ENCODE measurements at regions not wholly inside any gene's neighbourhood (a gene's known extent, or its start where the extent isn't known, plus 50 kb on each side); places are given as distances from the start of the nearest gene placed in this dataset.

DNA sequence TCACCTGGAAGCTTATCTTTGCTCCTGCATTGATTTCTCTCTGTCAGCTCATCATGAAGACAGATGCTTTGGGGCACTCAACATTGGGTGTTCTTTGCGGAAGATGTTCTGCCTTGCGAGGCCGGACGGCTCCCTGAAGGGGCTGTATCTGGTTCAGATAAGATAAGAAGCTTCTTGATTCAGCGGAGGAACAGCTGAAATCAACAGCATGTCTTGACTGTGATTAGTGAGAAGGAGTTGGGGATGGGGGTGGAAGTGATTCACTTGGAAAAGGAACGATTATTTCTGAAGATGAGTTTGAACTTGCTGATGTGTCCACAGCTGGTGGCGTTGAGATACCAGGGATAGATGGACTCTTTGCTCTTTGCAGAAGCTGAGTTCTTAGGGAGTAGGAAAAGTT, 126.9 kb upstream of the WSCD1 start:
- no peak for TF ChIP-seq EZH2phosphoT487 (IDR thresholded peaks at IDR 0.05; ENCODE audit: low read length)
- no peak for TF ChIP-seq EZH2 (optimal IDR thresholded peaks at IDR 0.05; ENCODE audit: low read depth, low read length)
- TF ChIP-seq, protein P1, sequence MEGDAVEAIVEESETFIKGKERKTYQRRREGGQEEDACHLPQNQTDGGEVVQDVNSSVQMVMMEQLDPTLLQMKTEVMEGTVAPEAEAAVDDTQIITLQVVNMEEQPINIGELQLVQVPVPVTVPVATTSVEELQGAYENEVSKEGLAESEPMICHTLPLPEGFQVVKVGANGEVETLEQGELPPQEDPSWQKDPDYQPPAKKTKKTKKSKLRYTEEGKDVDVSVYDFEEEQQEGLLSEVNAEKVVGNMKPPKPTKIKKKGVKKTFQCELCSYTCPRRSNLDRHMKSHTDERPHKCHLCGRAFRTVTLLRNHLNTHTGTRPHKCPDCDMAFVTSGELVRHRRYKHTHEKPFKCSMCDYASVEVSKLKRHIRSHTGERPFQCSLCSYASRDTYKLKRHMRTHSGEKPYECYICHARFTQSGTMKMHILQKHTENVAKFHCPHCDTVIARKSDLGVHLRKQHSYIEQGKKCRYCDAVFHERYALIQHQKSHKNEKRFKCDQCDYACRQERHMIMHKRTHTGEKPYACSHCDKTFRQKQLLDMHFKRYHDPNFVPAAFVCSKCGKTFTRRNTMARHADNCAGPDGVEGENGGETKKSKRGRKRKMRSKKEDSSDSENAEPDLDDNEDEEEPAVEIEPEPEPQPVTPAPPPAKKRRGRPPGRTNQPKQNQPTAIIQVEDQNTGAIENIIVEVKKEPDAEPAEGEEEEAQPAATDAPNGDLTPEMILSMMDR (IDR thresholded peaks at IDR 0.05; ENCODE audit: low read length): no peak
- Histone ChIP-seq H3F3A (ENCODE audit: insufficient read depth, low read length) (peaks cover 42% of the 10 kb centered on the region), H4K20me1 (ENCODE audit: insufficient read depth, low read length) (no peaks in the 10 kb centered on the region), H3K36me3 (replicated peaks; ENCODE audit: insufficient read depth, low read length) (no peaks in the 10 kb centered on the region), H3K4me1 (ENCODE audit: low read length) (peaks cover 42% of the 10 kb centered on the region), H3K4me3 (ENCODE audit: low read length) (peak overlapping the region; percentile 38), H3K4me2 (ENCODE audit: low read depth, low read length) (peak overlapping the region; percentile 82), H3K79me2 (ENCODE audit: low read length) (no peaks in the 10 kb centered on the region), H3K9me3 (replicated peaks; ENCODE audit: insufficient read depth, low read length) (no peaks in the 10 kb centered on the region), H2AFZ (ENCODE audit: low read length) (peak overlapping the region; percentile 54), H3K27me3 (replicated peaks; ENCODE audit: insufficient read depth, low read length) (no peaks in the 10 kb centered on the region), H3K9me2 (replicated peaks; ENCODE audit: insufficient read depth, low read length) (no peaks in the 10 kb centered on the region), H3K27ac (ENCODE audit: low read length) (peak overlapping the region; percentile 99), H3K9ac (ENCODE audit: low read length) (peak overlapping the region; percentile 85)
- no peak for DNase-seq

DNA sequence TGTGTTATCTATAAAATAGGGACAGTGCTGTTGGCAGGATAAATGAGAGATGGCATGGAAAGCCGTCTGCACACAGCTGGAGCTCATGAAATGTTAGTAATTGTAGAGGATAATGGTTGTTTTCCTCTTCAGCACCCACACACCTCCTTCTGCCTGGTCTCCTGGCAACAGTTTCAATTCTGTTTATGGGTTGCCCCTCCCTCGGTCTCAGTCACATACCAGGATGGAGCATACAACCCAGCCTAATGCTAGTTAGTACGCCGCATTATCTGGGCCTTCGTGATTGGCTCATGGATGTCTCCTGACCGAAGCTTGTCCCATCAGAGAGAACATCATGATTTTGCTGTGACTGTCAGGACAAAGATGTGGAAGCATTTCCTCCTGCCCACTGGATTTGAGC, 126.2 kb upstream of the WSCD1 start:
- H3K9me2 ChIP-seq (replicated peaks; ENCODE audit: insufficient read depth, low read length): no peaks in the 10 kb centered on the region
- peaks cover 42% of the 10 kb centered on the region for H3K4me1 ChIP-seq (ENCODE audit: low read length)
- H4K20me1 ChIP-seq (ENCODE audit: insufficient read depth, low read length): no peaks in the 10 kb centered on the region
- peak; percentile 85 for DNase-seq
- no peaks in the 10 kb centered on the region for H3K9me3 ChIP-seq (replicated peaks; ENCODE audit: insufficient read depth, low read length)
- TF ChIP-seq, protein P1 (IDR thresholded peaks at IDR 0.05; ENCODE audit: low read length): no peak
- no peak for TF ChIP-seq EZH2phosphoT487 (IDR thresholded peaks at IDR 0.05; ENCODE audit: low read length)
- no peak for TF ChIP-seq EZH2 (optimal IDR thresholded peaks at IDR 0.05; ENCODE audit: low read depth, low read length)
- no peaks in the 10 kb centered on the region for H3K27me3 ChIP-seq (replicated peaks; ENCODE audit: insufficient read depth, low read length)
- H3K79me2 ChIP-seq (ENCODE audit: low read length): no peaks in the 10 kb centered on the region
- H3F3A ChIP-seq (ENCODE audit: insufficient read depth, low read length): peaks cover 42% of the 10 kb centered on the region
- H3K27ac ChIP-seq (ENCODE audit: low read length): peak overlapping the region; percentile 99
- H2AFZ ChIP-seq (ENCODE audit: low read length): no peak overlapping the region
- peak overlapping the region; percentile 82 for H3K4me2 ChIP-seq (ENCODE audit: low read depth, low read length)
- peak overlapping the region; percentile 85 for H3K9ac ChIP-seq (ENCODE audit: low read length)
- H3K4me3 ChIP-seq (ENCODE audit: low read length): peak overlapping the region; percentile 38
- H3K36me3 ChIP-seq (replicated peaks; ENCODE audit: insufficient read depth, low read length): no peaks in the 10 kb centered on the region

DNA sequence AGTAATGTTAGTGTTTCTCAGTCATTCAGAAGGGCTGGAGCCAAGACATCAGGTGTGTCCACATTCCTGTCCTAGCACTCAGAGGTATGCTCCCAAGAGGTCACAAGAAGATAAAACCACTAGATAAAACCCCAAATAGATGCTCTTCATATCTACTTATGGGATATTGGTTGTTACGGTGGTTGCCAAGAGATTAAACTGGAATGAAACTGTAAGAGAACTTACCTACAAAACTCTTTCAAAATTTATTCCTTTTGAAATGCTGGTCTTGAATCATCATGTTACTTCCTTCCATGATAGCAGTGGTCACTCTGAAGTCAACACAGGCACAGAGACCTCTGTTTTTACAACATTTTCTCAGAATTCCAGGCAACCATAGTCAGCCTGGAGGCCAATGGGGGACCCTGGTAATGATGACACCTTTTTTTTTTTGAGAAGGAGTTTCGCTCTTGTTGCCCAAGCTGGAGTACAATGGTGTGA, 122.4 kb upstream of the WSCD1 start:
- Histone ChIP-seq H3K27ac (ENCODE audit: low read length) (no peak overlapping the region), H3K79me2 (ENCODE audit: low read length) (no peaks in the 10 kb centered on the region), H3K9me2 (replicated peaks; ENCODE audit: insufficient read depth, low read length) (no peaks in the 10 kb centered on the region), H3K36me3 (replicated peaks; ENCODE audit: insufficient read depth, low read length) (no peaks in the 10 kb centered on the region), H3K9me3 (replicated peaks; ENCODE audit: insufficient read depth, low read length) (no peaks in the 10 kb centered on the region), H3F3A (ENCODE audit: insufficient read depth, low read length) (peaks cover 24% of the 10 kb centered on the region), H3K4me1 (ENCODE audit: low read length) (peaks cover 24% of the 10 kb centered on the region), H2AFZ (ENCODE audit: low read length) (no peak overlapping the region), H4K20me1 (ENCODE audit: insufficient read depth, low read length) (no peaks in the 10 kb centered on the region), H3K9ac (ENCODE audit: low read length) (no peak overlapping the region), H3K4me3 (ENCODE audit: low read length) (no peak overlapping the region), H3K27me3 (replicated peaks; ENCODE audit: insufficient read depth, low read length) (no peaks in the 10 kb centered on the region), H3K4me2 (ENCODE audit: low read depth, low read length) (no peak overlapping the region)
- TF ChIP-seq EZH2phosphoT487 (IDR thresholded peaks at IDR 0.05; ENCODE audit: low read length): no peak
- no peak for TF ChIP-seq EZH2 (optimal IDR thresholded peaks at IDR 0.05; ENCODE audit: low read depth, low read length)
- TF ChIP-seq, protein P1 (IDR thresholded peaks at IDR 0.05; ENCODE audit: low read length): no peak
- no peak for DNase-seq
